K562 (cell line): ENCODE measurements at regions not wholly inside any gene's neighbourhood (a gene's known extent, or its start where the extent isn't known, plus 50 kb on each side); places are given as distances from the start of the nearest gene placed in this dataset.

Experiments used
- EZH2 ChIP-seq: IDR thresholded peaks from 2 replicates; pipeline ENCODE4 v1.6.1; 2012; ENCODE audit warnings: low read depth, mild to moderate bottlenecking, inconsistent platforms, low read length, borderline replicate concordance
- KLF6 ChIP-seq: fragments of 250-450 bp; sonication (Bioruptor Pico); IDR thresholded peaks from 2 replicates; pipeline ENCODE4 v1.4.0; 2020; ENCODE audit warnings: mild to moderate bottlenecking, moderate library complexity, borderline replicate concordance
- RCOR1 ChIP-seq, 2 experiments: IDR thresholded peaks; 2 replicates each; pipeline ENCODE4 v1.6.1; 2012; ENCODE audit warnings: low read depth in 2 of 2, low read length in 2 of 2, borderline replicate concordance in 1 of 2, improper control_type of control experiment in 1 of 2
- SMC3 ChIP-seq: conservative IDR thresholded peaks from 2 replicates; pipeline ENCODE4 v1.6.1; 2011; ENCODE audit warnings: low read depth, low read length, improper control_type of control experiment; ENCODE audit not compliant: insufficient read depth
- ZSCAN29 ChIP-seq: fragments of 450-650 bp; IDR thresholded peaks from 2 replicates; pipeline ENCODE4 v1.6.1; 2017
- TF ChIP-seq, protein P1 (sequence below), 3 experiments: IDR thresholded peaks in 2 of 3; conservative IDR thresholded peaks in 1 of 3; 2 replicates each; pipeline ENCODE4 v1.5.1; 2011 to 2012; ENCODE audit warnings: low read length in 3 of 3, mild to moderate bottlenecking in 3 of 3, control low read depth in 2 of 3, improper control_type of control experiment in 1 of 3, inconsistent platforms in 1 of 3, low read depth in 1 of 3, mixed read lengths in 1 of 3, moderate library complexity in 1 of 3; ENCODE audit not compliant: insufficient read depth in 2 of 3
- TF ChIP-seq, protein P2 (sequence below): IDR thresholded peaks from 2 replicates; pipeline ENCODE4 v1.6.1; 2011; ENCODE audit not compliant: insufficient read length; ENCODE audit errors: extremely low read depth
- TF ChIP-seq, protein P3 (sequence below): sonication (generic); formaldehyde crosslinking; IDR thresholded peaks from 2 replicates; pipeline ENCODE4 v1.8.1; 2023; ENCODE audit warnings: mild to moderate bottlenecking, missing genetic modification reagents

DNA sequence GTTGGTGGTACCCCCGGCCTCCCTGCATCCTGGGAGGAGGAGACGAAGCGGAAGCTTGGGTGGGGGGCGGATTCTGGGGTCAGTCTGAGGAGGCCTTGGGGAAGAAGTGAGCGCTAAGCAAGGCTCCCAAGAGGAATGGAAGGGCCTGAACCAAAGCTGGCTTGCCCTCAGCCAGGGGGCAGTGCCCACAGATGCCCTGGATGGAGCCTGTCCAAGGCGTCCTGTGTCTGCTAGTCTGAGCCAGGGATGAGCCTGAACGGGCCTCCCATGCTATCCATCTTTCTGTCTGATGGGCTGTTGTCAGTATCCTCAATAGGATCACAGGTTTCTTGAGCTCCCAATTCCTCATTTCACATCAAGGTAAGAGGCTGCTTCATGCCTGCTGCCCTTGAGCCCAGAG is 122.3 kb upstream of the LHX1 start:
- TF ChIP-seq, protein P1, sequence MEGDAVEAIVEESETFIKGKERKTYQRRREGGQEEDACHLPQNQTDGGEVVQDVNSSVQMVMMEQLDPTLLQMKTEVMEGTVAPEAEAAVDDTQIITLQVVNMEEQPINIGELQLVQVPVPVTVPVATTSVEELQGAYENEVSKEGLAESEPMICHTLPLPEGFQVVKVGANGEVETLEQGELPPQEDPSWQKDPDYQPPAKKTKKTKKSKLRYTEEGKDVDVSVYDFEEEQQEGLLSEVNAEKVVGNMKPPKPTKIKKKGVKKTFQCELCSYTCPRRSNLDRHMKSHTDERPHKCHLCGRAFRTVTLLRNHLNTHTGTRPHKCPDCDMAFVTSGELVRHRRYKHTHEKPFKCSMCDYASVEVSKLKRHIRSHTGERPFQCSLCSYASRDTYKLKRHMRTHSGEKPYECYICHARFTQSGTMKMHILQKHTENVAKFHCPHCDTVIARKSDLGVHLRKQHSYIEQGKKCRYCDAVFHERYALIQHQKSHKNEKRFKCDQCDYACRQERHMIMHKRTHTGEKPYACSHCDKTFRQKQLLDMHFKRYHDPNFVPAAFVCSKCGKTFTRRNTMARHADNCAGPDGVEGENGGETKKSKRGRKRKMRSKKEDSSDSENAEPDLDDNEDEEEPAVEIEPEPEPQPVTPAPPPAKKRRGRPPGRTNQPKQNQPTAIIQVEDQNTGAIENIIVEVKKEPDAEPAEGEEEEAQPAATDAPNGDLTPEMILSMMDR (IDR thresholded peaks at IDR 0.05 in 2 of 3, conservative IDR thresholded peaks at IDR 0.05 in 1 of 3; ENCODE audit: insufficient read depth in 2 of 3, low read depth in 1 of 3, low read length in 3 of 3) = no peak
- TF ChIP-seq ZSCAN29 (no peak), RCOR1 (IDR thresholded peaks at IDR 0.05; ENCODE audit: borderline replicate concordance in 1 of 2, low read depth in 2 of 2, low read length in 2 of 2) (no peak), SMC3 (no peak), EZH2 (no peak), KLF6 (CRISPR knock-in tag) (no peak)
- TF ChIP-seq, protein P2, sequence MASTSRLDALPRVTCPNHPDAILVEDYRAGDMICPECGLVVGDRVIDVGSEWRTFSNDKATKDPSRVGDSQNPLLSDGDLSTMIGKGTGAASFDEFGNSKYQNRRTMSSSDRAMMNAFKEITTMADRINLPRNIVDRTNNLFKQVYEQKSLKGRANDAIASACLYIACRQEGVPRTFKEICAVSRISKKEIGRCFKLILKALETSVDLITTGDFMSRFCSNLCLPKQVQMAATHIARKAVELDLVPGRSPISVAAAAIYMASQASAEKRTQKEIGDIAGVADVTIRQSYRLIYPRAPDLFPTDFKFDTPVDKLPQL = no peak
- TF ChIP-seq, protein P3, sequence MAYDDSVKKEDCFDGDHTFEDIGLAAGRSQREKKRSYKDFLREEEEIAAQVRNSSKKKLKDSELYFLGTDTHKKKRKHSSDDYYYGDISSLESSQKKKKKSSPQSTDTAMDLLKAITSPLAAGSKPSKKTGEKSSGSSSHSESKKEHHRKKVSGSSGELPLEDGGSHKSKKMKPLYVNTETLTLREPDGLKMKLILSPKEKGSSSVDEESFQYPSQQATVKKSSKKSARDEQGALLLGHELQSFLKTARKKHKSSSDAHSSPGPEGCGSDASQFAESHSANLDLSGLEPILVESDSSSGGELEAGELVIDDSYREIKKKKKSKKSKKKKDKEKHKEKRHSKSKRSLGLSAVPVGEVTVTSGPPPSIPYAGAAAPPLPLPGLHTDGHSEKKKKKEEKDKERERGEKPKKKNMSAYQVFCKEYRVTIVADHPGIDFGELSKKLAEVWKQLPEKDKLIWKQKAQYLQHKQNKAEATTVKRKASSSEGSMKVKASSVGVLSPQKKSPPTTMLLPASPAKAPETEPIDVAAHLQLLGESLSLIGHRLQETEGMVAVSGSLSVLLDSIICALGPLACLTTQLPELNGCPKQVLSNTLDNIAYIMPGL = no peak
